NCI-H446 treated with DMSO at 0.1 percent for 48 hours (cell line): ENCODE measurements at regions not wholly inside any gene's neighbourhood (a gene's known extent, or its start where the extent isn't known, plus 50 kb on each side); places are given as distances from the start of the nearest gene placed in this dataset.

ENCODE experiments used
- DNase-seq: peaks from one replicate; lab custom pipeline; 2025; lab: John Stamatoyannopoulos, UW

- DNase-seq = no peak
These were observed 78.1 kb upstream of the SLC38A11 start for GRCh38 chr2:165033402-165033801.

- DNase-seq = no peak
These were observed 77.2 kb upstream of the SLC38A11 start for GRCh38 chr2:165032559-165032958.

GRCh38 chr2:165024199-165024598 is 68.9 kb upstream of the SLC38A11 start:
- DNase-seq = no peak

- DNase-seq = no peak
These were observed 67.5 kb upstream of the SLC38A11 start for GRCh38 chr2:165022781-165023180.

- no peak for DNase-seq
These were observed 62.8 kb upstream of the SLC38A11 start for GRCh38 chr2:165017966-165018596.

GRCh38 chr2:165016772-165017411 is 61.6 kb upstream of the SLC38A11 start:
- DNase-seq = peak; percentile 15

GRCh38 chr2:165015052-165015642 is 59.8 kb upstream of the SLC38A11 start:
- DNase-seq = peak; percentile 46

- no peak for DNase-seq
These were observed 58.8 kb upstream of the SLC38A11 start for GRCh38 chr2:165013944-165014619.

GRCh38 chr2:165011199-165011598 is 55.9 kb upstream of the SLC38A11 start:
- no peak for DNase-seq

GRCh38 chr2:165010556-165010955 is 55.2 kb upstream of the SLC38A11 start:
- DNase-seq = no peak

- no peak for DNase-seq
These were observed 54.1 kb upstream of the SLC38A11 start for GRCh38 chr2:165009466-165009865.

GRCh38 chr2:165008730-165009315 is 53.5 kb upstream of the SLC38A11 start:
- DNase-seq = no peak

- no peak for DNase-seq
These were observed 51.9 kb upstream of the SLC38A11 start for GRCh38 chr2:165007161-165007744.
